Left forelimb (tissue), 1 donor: ENCODE measurements at regions not wholly inside any gene's neighbourhood (a gene's known extent, or its start where the extent isn't known, plus 50 kb on each side); places are given as distances from the start of the nearest gene placed in this dataset.
"Not testable (repeated sequence)": the region's sequence is repeated elsewhere in the genome, so short reads cannot be mapped to it uniquely, and the experiment has no call there.

ENCODE experiments used
- DNase-seq: peaks from one replicate; pipeline ENCODE4 v3.0.0-alpha.2; 2018; ENCODE audit warnings: low spot score

- DNase-seq, result no peak
Observed at GRCh38 chr5:106361905-106362304, 1308.8 kb downstream of the EFNA5 start.

GRCh38 chr5:106331415-106331814 is 1339.3 kb downstream of the EFNA5 start:
- no peak for DNase-seq

- no peak for DNase-seq
Observed at GRCh38 chr5:106324356-106324755, 1346.4 kb downstream of the EFNA5 start.

GRCh38 chr5:106321242-106321641 is 1349.5 kb downstream of the EFNA5 start:
- no peak for DNase-seq

- no peak for DNase-seq
Observed at GRCh38 chr5:106314221-106314824, 1356.4 kb downstream of the EFNA5 start.

- DNase-seq, result no peak
Observed at GRCh38 chr5:106312360-106312759, 1358.4 kb downstream of the EFNA5 start.

GRCh38 chr5:106311230-106311915 is 1359.4 kb downstream of the EFNA5 start:
- no peak for DNase-seq

GRCh38 chr5:106307265-106307664 is 1363.5 kb downstream of the EFNA5 start:
- DNase-seq, result no peak

GRCh38 chr5:106306313-106307028 is 1364.3 kb downstream of the EFNA5 start:
- DNase-seq, result no peak

GRCh38 chr5:106303911-106304310 is 1366.8 kb downstream of the EFNA5 start:
- DNase-seq, result no peak

- DNase-seq, result no peak
Observed at GRCh38 chr5:106292654-106293053, 1378.1 kb downstream of the EFNA5 start.

- no peak for DNase-seq
Observed at GRCh38 chr5:106290841-106291240, 1379.9 kb downstream of the EFNA5 start.

GRCh38 chr5:106288979-106289378 is 1381.8 kb downstream of the EFNA5 start:
- no peak for DNase-seq

GRCh38 chr5:106277540-106278096 is 1393.1 kb downstream of the EFNA5 start:
- no peak for DNase-seq

GRCh38 chr5:106269252-106269843 is 1401.4 kb downstream of the EFNA5 start:
- no peak for DNase-seq

- no peak for DNase-seq
Observed at GRCh38 chr5:106267256-106267655, 1403.5 kb downstream of the EFNA5 start.

GRCh38 chr5:106262395-106262794 is 1408.3 kb downstream of the EFNA5 start:
- DNase-seq, result no peak

GRCh38 chr5:106259431-106260090 is 1411.2 kb downstream of the EFNA5 start:
- not testable (repeated sequence) for DNase-seq

GRCh38 chr5:106258591-106259125 is 1412.1 kb downstream of the EFNA5 start:
- DNase-seq, result no peak

- DNase-seq, result no peak
Observed at GRCh38 chr5:106254784-106255183, 1416.0 kb downstream of the EFNA5 start.

GRCh38 chr5:106246044-106246745 is 1424.5 kb downstream of the EFNA5 start:
- DNase-seq, result not testable (repeated sequence)
